MCF 10A (cell line): ENCODE measurements at regions not wholly inside any gene's neighbourhood (a gene's known extent, or its start where the extent isn't known, plus 50 kb on each side); places are given as distances from the start of the nearest gene placed in this dataset.

Source experiments
- BruUV-seq: library from RNA; stranded (reverse); fragments of 400-500 nt; replicated peaks from 2 replicates; lab custom pipeline; 2021; lab: Mats Ljungman, UMichigan
- CTCF ChIA-PET: fragments of 300-600 bp; sonication (Branson Sonifier 250); formaldehyde crosslinking; extraction: SDS; loops from one replicate; lab custom pipeline; 2021; ENCODE audit warnings: antibody characterized with exemption, inconsistent platforms; lab: Yijun Ruan, JAX
- POLR2A ChIA-PET: fragments of 300-600, 350-650 bp; sonication (Branson Sonifier 250); formaldehyde crosslinking; extraction: SDS; loops from one replicate; lab custom pipeline; 2020; ENCODE audit warnings: antibody characterized with exemption, inconsistent platforms; lab: Yijun Ruan, JAX
- DNase-seq: peaks from one replicate; pipeline ENCODE4 v3.0.0-alpha.2; 2018; ENCODE audit not compliant: unreplicated experiment
- H3K27ac Mint-ChIP-seq: one replicate; pipeline ENCODE4 v1.8.0; 2022; ENCODE audit warnings: mild to moderate bottlenecking, low read depth, mixed read lengths; ENCODE audit not compliant: unreplicated experiment
- H3K27me3 Mint-ChIP-seq: one replicate; pipeline ENCODE4 v1.8.0; 2022; ENCODE audit warnings: mixed read lengths; ENCODE audit not compliant: insufficient read depth, unreplicated experiment
- H3K36me3 Mint-ChIP-seq: one replicate; pipeline ENCODE4 v1.8.0; 2022; ENCODE audit warnings: mild to moderate bottlenecking, moderate library complexity, mixed read lengths; ENCODE audit not compliant: insufficient read depth, unreplicated experiment
- H3K4me1 Mint-ChIP-seq: one replicate; pipeline ENCODE4 v1.8.0; 2022; ENCODE audit warnings: mixed read lengths; ENCODE audit not compliant: insufficient read depth, unreplicated experiment
- H3K4me3 Mint-ChIP-seq: one replicate; pipeline ENCODE4 v1.8.0; 2022; ENCODE audit warnings: mild to moderate bottlenecking, moderate library complexity, mixed read lengths; ENCODE audit not compliant: unreplicated experiment
- H3K9me3 Mint-ChIP-seq: one replicate; pipeline ENCODE4 v1.8.0; 2022; ENCODE audit warnings: mixed read lengths; ENCODE audit not compliant: unreplicated experiment
- CTCF ChIP-seq: fragments of 200-600 bp; IDR thresholded peaks from one replicate; pipeline ENCODE4 v1.8.0; 2022; ENCODE audit warnings: antibody characterized with exemption, mild to moderate bottlenecking; ENCODE audit not compliant: unreplicated experiment
- intact Hi-C: fragments of 100-400 bp; cut with micrococcal nuclease; formaldehyde crosslinking; loops from 2 replicates; pipeline ENCODE4 v1.14.1; 2022

- no peaks in the 10 kb centered on the region for H3K27me3 Mint-ChIP-seq
- H3K4me3 Mint-ChIP-seq, result no peak overlapping the region
- TF ChIP-seq CTCF, result no peak
- no peaks in the 10 kb centered on the region for H3K9me3 Mint-ChIP-seq
- no peak for DNase-seq
- BruUV-seq, result no TSS peak
- ChIA-PET POLR2A (no interaction called here), CTCF (no interaction called here)
- H3K4me1 Mint-ChIP-seq, result peaks cover 27% of the 10 kb centered on the region
- no peaks in the 10 kb centered on the region for H3K36me3 Mint-ChIP-seq
- intact Hi-C loops, result no loop called here
- H3K27ac Mint-ChIP-seq, result no peak overlapping the region
Observed at GRCh38 chr20:50258790-50259483, 68.3 kb downstream of the CEBPB start.

GRCh38 chr20:50259705-50260478 lies 69.3 kb downstream of the CEBPB start:
- no peak overlapping the region for H3K4me3 Mint-ChIP-seq
- H3K9me3 Mint-ChIP-seq, result no peaks in the 10 kb centered on the region
- peaks cover 27% of the 10 kb centered on the region for H3K4me1 Mint-ChIP-seq
- DNase-seq, result no peak
- no peaks in the 10 kb centered on the region for H3K27me3 Mint-ChIP-seq
- no peak for TF ChIP-seq CTCF
- POLR2A ChIA-PET, result no interaction called here
- H3K27ac Mint-ChIP-seq, result no peak overlapping the region
- H3K36me3 Mint-ChIP-seq, result no peaks in the 10 kb centered on the region
- no TSS peak for BruUV-seq
- CTCF ChIA-PET, result interaction anchor here (0.5 to 0.6 kb wide), 2 partner anchors 120 to 205 kb away, joined by 3 to 4 read pairs; no protein-coding TSS in a partner anchor
- intact Hi-C loops, result no loop called here

- DNase-seq, result no peak
- ChIA-PET CTCF (interaction anchor here (0.5 to 0.6 kb wide), 2 partner anchors 119 to 204 kb away, joined by 3 to 4 read pairs; no protein-coding TSS in a partner anchor), POLR2A (no interaction called here)
- intact Hi-C loops, result no loop called here
- Mint-ChIP-seq H3K4me1 (peaks cover 27% of the 10 kb centered on the region), H3K4me3 (no peak overlapping the region), H3K36me3 (no peaks in the 10 kb centered on the region), H3K27me3 (no peaks in the 10 kb centered on the region), H3K27ac (no peak overlapping the region), H3K9me3 (no peaks in the 10 kb centered on the region)
- TF ChIP-seq CTCF, result no peak
- BruUV-seq, result no TSS peak
Observed at GRCh38 chr20:50260479-50261221, 70.0 kb downstream of the CEBPB start.
